ENCODE measurements at regions not wholly inside any gene's neighbourhood (a gene's known extent, or its start where the extent isn't known, plus 50 kb on each side); places are given as distances from the start of the nearest gene placed in this dataset.

GRCh38 chr5:2147504-2148311 lies 265.0 kb upstream of the IRX4 start:
- Histone ChIP-seq H3K36me3 (ENCODE audit: insufficient read depth, low read length) (no peaks in the 10 kb centered on the region), H3K27ac (ENCODE audit: low read depth, low read length) (no peak overlapping the region), H3K27me3 (ENCODE audit: insufficient read depth, low read length) (no peaks in the 10 kb centered on the region), H3K4me3 (ENCODE audit: low read depth, low read length) (no peak overlapping the region), H3K79me2 (ENCODE audit: control insufficient read depth, insufficient read depth, low read length, unreplicated experiment) (no peaks in the 10 kb centered on the region), H3K4me1 (ENCODE audit: control insufficient read depth, insufficient read depth, low read length, unreplicated experiment) (peaks cover 17% of the 10 kb centered on the region), H2AFZ (ENCODE audit: low read length, unreplicated experiment) (no peak overlapping the region)

GRCh38 chr5:2143646-2144353 lies 261.1 kb upstream of the IRX4 start:
- H3K4me1 ChIP-seq (ENCODE audit: control insufficient read depth, insufficient read depth, low read length, unreplicated experiment), result peaks cover 4% of the 10 kb centered on the region
- no peak overlapping the region for H3K27ac ChIP-seq (ENCODE audit: low read depth, low read length)
- H3K36me3 ChIP-seq (ENCODE audit: insufficient read depth, low read length), result no peaks in the 10 kb centered on the region
- H3K27me3 ChIP-seq (ENCODE audit: insufficient read depth, low read length), result no peaks in the 10 kb centered on the region
- no peak overlapping the region for H3K4me3 ChIP-seq (ENCODE audit: low read depth, low read length)
- no peaks in the 10 kb centered on the region for H3K79me2 ChIP-seq (ENCODE audit: control insufficient read depth, insufficient read depth, low read length, unreplicated experiment)
- H2AFZ ChIP-seq (ENCODE audit: low read length, unreplicated experiment), result no peak overlapping the region

- H3K4me3 ChIP-seq (ENCODE audit: low read depth, low read length), result no peak overlapping the region
- no peaks in the 10 kb centered on the region for H3K79me2 ChIP-seq (ENCODE audit: control insufficient read depth, insufficient read depth, low read length, unreplicated experiment)
- no peaks in the 10 kb centered on the region for H3K27me3 ChIP-seq (ENCODE audit: insufficient read depth, low read length)
- no peaks in the 10 kb centered on the region for H3K36me3 ChIP-seq (ENCODE audit: insufficient read depth, low read length)
- no peak overlapping the region for H2AFZ ChIP-seq (ENCODE audit: low read length, unreplicated experiment)
- no peaks in the 10 kb centered on the region for H3K4me1 ChIP-seq (ENCODE audit: control insufficient read depth, insufficient read depth, low read length, unreplicated experiment)
- H3K27ac ChIP-seq (ENCODE audit: low read depth, low read length), result no peak overlapping the region
Observed at GRCh38 chr5:2143088-2143487, 260.4 kb upstream of the IRX4 start.

- H3K27ac ChIP-seq (ENCODE audit: low read depth, low read length), result no peak overlapping the region
- no peak overlapping the region for H3K4me3 ChIP-seq (ENCODE audit: low read depth, low read length)
- H3K79me2 ChIP-seq (ENCODE audit: control insufficient read depth, insufficient read depth, low read length, unreplicated experiment), result no peaks in the 10 kb centered on the region
- H3K36me3 ChIP-seq (ENCODE audit: insufficient read depth, low read length), result no peaks in the 10 kb centered on the region
- no peak overlapping the region for H2AFZ ChIP-seq (ENCODE audit: low read length, unreplicated experiment)
- no peaks in the 10 kb centered on the region for H3K4me1 ChIP-seq (ENCODE audit: control insufficient read depth, insufficient read depth, low read length, unreplicated experiment)
- no peaks in the 10 kb centered on the region for H3K27me3 ChIP-seq (ENCODE audit: insufficient read depth, low read length)
Observed at GRCh38 chr5:2142456-2142954, 259.8 kb upstream of the IRX4 start.

GRCh38 chr5:2141254-2142000 lies 258.7 kb upstream of the IRX4 start:
- Histone ChIP-seq H2AFZ (ENCODE audit: low read length, unreplicated experiment) (no peak overlapping the region), H3K27me3 (ENCODE audit: insufficient read depth, low read length) (no peaks in the 10 kb centered on the region)

GRCh38 chr5:2140501-2141175 lies 257.9 kb upstream of the IRX4 start:
- Histone ChIP-seq H3K79me2 (ENCODE audit: control insufficient read depth, insufficient read depth, low read length, unreplicated experiment) (no peaks in the 10 kb centered on the region), H3K27ac (ENCODE audit: low read depth, low read length) (no peak overlapping the region), H2AFZ (ENCODE audit: low read length, unreplicated experiment) (no peak overlapping the region), H3K4me3 (ENCODE audit: low read depth, low read length) (no peak overlapping the region), H3K27me3 (ENCODE audit: insufficient read depth, low read length) (no peaks in the 10 kb centered on the region), H3K36me3 (ENCODE audit: insufficient read depth, low read length) (no peaks in the 10 kb centered on the region), H3K4me1 (ENCODE audit: control insufficient read depth, insufficient read depth, low read length, unreplicated experiment) (peaks cover 4% of the 10 kb centered on the region)

More at GRCh38 chr5:2141254-2142000, 258.7 kb upstream of the IRX4 start:
- H3K27ac ChIP-seq (ENCODE audit: low read depth, low read length), result no peak overlapping the region
- no peaks in the 10 kb centered on the region for H3K79me2 ChIP-seq (ENCODE audit: control insufficient read depth, insufficient read depth, low read length, unreplicated experiment)
- H3K4me1 ChIP-seq (ENCODE audit: control insufficient read depth, insufficient read depth, low read length, unreplicated experiment), result no peaks in the 10 kb centered on the region
- H3K36me3 ChIP-seq (ENCODE audit: insufficient read depth, low read length), result no peaks in the 10 kb centered on the region
- no peak overlapping the region for H3K4me3 ChIP-seq (ENCODE audit: low read depth, low read length)

- Histone ChIP-seq H2AFZ (ENCODE audit: low read length, unreplicated experiment) (no peak overlapping the region), H3K27me3 (ENCODE audit: insufficient read depth, low read length) (no peaks in the 10 kb centered on the region), H3K79me2 (ENCODE audit: control insufficient read depth, insufficient read depth, low read length, unreplicated experiment) (no peaks in the 10 kb centered on the region), H3K4me1 (ENCODE audit: control insufficient read depth, insufficient read depth, low read length, unreplicated experiment) (peaks cover 13% of the 10 kb centered on the region), H3K36me3 (ENCODE audit: insufficient read depth, low read length) (no peaks in the 10 kb centered on the region), H3K4me3 (ENCODE audit: low read depth, low read length) (no peak overlapping the region), H3K27ac (ENCODE audit: low read depth, low read length) (no peak overlapping the region)
Observed at GRCh38 chr5:2139478-2139877, 256.8 kb upstream of the IRX4 start.

- H3K4me1 ChIP-seq (ENCODE audit: control insufficient read depth, insufficient read depth, low read length, unreplicated experiment), result peaks cover 17% of the 10 kb centered on the region
- no peak overlapping the region for H3K4me3 ChIP-seq (ENCODE audit: low read depth, low read length)
Observed at GRCh38 chr5:2138896-2139295, 256.2 kb upstream of the IRX4 start.

GRCh38 chr5:2137444-2138050 lies 254.8 kb upstream of the IRX4 start:
- no peak overlapping the region for H2AFZ ChIP-seq (ENCODE audit: low read length, unreplicated experiment)
- no peak overlapping the region for H3K4me3 ChIP-seq (ENCODE audit: low read depth, low read length)
- no peak overlapping the region for H3K27ac ChIP-seq (ENCODE audit: low read depth, low read length)
- peaks cover 17% of the 10 kb centered on the region for H3K4me1 ChIP-seq (ENCODE audit: control insufficient read depth, insufficient read depth, low read length, unreplicated experiment)
- H3K79me2 ChIP-seq (ENCODE audit: control insufficient read depth, insufficient read depth, low read length, unreplicated experiment), result no peaks in the 10 kb centered on the region
- H3K36me3 ChIP-seq (ENCODE audit: insufficient read depth, low read length), result no peaks in the 10 kb centered on the region
- no peaks in the 10 kb centered on the region for H3K27me3 ChIP-seq (ENCODE audit: insufficient read depth, low read length)

More at GRCh38 chr5:2138896-2139295, 256.2 kb upstream of the IRX4 start:
- Histone ChIP-seq H3K27me3 (ENCODE audit: insufficient read depth, low read length) (no peaks in the 10 kb centered on the region), H3K36me3 (ENCODE audit: insufficient read depth, low read length) (no peaks in the 10 kb centered on the region), H3K79me2 (ENCODE audit: control insufficient read depth, insufficient read depth, low read length, unreplicated experiment) (no peaks in the 10 kb centered on the region), H3K27ac (ENCODE audit: low read depth, low read length) (no peak overlapping the region), H2AFZ (ENCODE audit: low read length, unreplicated experiment) (no peak overlapping the region)
